ENCODE measurements at regions not wholly inside any gene's neighbourhood (a gene's known extent, or its start where the extent isn't known, plus 50 kb on each side); places are given as distances from the start of the nearest gene placed in this dataset.

DNA sequence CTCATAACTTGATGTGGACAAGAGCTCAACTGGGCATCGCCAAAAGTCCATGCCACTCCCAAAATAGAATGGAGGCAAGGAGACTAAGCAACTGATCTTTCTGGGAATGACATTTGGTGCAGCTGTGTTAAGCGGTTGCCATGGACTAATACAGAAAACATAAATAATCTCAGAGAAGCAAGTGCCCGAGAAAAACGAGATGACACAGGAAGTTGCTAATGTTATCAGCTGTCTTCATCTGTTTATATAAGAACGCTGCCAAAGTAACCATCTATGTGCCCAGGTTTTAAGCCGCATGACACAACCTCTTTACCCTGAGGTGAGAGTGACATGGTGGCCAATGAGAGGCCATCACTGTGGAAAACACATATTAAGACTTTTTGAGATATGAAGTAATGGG is 54.9 kb upstream of the SACS start:
- TF ChIP-seq EP300 (IDR thresholded peaks at IDR 0.05; ENCODE audit: borderline replicate concordance) (no peak), EGR1 (IDR thresholded peaks at IDR 0.05) (no peak)
- TF ChIP-seq, protein P1, sequence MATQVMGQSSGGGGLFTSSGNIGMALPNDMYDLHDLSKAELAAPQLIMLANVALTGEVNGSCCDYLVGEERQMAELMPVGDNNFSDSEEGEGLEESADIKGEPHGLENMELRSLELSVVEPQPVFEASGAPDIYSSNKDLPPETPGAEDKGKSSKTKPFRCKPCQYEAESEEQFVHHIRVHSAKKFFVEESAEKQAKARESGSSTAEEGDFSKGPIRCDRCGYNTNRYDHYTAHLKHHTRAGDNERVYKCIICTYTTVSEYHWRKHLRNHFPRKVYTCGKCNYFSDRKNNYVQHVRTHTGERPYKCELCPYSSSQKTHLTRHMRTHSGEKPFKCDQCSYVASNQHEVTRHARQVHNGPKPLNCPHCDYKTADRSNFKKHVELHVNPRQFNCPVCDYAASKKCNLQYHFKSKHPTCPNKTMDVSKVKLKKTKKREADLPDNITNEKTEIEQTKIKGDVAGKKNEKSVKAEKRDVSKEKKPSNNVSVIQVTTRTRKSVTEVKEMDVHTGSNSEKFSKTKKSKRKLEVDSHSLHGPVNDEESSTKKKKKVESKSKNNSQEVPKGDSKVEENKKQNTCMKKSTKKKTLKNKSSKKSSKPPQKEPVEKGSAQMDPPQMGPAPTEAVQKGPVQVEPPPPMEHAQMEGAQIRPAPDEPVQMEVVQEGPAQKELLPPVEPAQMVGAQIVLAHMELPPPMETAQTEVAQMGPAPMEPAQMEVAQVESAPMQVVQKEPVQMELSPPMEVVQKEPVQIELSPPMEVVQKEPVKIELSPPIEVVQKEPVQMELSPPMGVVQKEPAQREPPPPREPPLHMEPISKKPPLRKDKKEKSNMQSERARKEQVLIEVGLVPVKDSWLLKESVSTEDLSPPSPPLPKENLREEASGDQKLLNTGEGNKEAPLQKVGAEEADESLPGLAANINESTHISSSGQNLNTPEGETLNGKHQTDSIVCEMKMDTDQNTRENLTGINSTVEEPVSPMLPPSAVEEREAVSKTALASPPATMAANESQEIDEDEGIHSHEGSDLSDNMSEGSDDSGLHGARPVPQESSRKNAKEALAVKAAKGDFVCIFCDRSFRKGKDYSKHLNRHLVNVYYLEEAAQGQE (IDR thresholded peaks at IDR 0.05; ENCODE audit: low read depth): no peak

All from Ishikawa (cell line).